ENCODE measurements at regions not wholly inside any gene's neighbourhood (a gene's known extent, or its start where the extent isn't known, plus 50 kb on each side); places are given as distances from the start of the nearest gene placed in this dataset.

DNA sequence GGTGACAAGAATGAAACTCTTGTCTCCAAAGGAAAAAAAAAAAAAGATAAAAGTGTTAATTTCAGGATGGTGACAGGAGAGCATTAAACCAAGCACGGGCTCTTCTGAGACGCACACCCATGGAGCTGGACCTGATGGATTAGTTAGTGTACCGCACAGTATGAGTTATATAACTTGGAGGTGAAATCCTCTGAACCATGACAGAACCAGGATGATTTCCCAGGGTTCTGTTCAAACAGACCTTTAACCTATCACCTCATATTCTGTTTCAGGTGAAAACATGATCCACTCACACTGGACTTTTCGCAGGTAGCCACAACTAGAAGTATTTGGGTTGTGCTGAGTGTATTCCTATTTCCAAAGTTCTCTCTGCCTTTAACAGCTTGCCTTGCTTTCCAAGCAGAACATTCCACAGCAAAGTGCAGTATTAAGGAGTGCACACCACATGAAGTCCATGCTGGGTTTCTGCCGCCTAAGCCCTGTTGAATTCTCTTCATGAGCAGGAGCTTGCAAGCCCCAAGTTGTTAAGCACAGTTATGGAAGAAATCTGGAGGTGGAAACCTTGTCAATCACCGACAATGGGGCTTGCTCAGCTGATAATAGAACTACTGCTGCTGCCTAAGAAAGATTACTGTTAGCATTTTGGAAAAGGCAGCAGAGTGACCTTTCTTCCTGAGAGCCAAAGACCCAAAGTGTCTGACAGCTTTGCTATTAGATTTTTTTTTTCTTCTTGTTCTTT lies 461.7 kb downstream of the TLE1 start:
- no peak overlapping the region for H3K56ac ChIP-seq (ENCODE audit: insufficient read length, low read depth, low read length)
- H2AFZ ChIP-seq (ENCODE audit: low read length), result no peak overlapping the region
- H3K27me3 ChIP-seq (ENCODE audit: insufficient read depth, low read length), result no peaks in the 10 kb centered on the region

More for the DNA sequence above, 461.7 kb downstream of the TLE1 start:
- Histone ChIP-seq H3K23ac (ENCODE audit: insufficient read length, low read depth, low read length) (no peak overlapping the region), H3K4me2 (ENCODE audit: insufficient read depth, insufficient read length, low read length) (no peak overlapping the region), H2BK5ac (ENCODE audit: insufficient read length, low read length) (no peak overlapping the region), H4K8ac (replicated peaks; ENCODE audit: insufficient read length, low read depth, low read length) (no peak overlapping the region), H3K79me2 (ENCODE audit: insufficient read depth, low read length) (no peaks in the 10 kb centered on the region), H2BK120ac (ENCODE audit: low read depth, low read length, poor library complexity, severe bottlenecking) (no peak overlapping the region), H3K23me2 (ENCODE audit: insufficient read length, low read depth, low read length, poor library complexity, severe bottlenecking) (no peaks in the 10 kb centered on the region), H2BK12ac (ENCODE audit: insufficient read length, low read depth, low read length) (no peak overlapping the region), H4K91ac (ENCODE audit: insufficient read length, low read depth, low read length) (no peak overlapping the region), H4K20me1 (ENCODE audit: control insufficient read depth, insufficient read depth, insufficient read length) (no peaks in the 10 kb centered on the region), H2BK20ac (ENCODE audit: low read depth, low read length, poor library complexity, severe bottlenecking) (peak overlapping the region; percentile 45), H3K27ac (ENCODE audit: insufficient read length, low read depth, low read length) (no peak overlapping the region), H2AK5ac (ENCODE audit: insufficient read length, low read length) (no peak overlapping the region), H3K18ac (ENCODE audit: insufficient read length, low read depth, low read length) (no peak overlapping the region), H3K14ac (ENCODE audit: insufficient read depth, low read length) (no peak overlapping the region), H3T11ph (ENCODE audit: low read length) (no peak overlapping the region), H3K4me1 (ENCODE audit: insufficient read depth, low read length) (no peaks in the 10 kb centered on the region; the same call in 1 of the 2 replicates), H3K79me1 (ENCODE audit: insufficient read depth, low read depth, low read length, poor library complexity, severe bottlenecking) (no peaks in the 10 kb centered on the region), H2BK15ac (ENCODE audit: low read depth, low read length) (no peak overlapping the region), H4K5ac (ENCODE audit: insufficient read length, low read depth, low read length) (no peak overlapping the region), H3K9ac (ENCODE audit: extremely low read depth, insufficient read length, low read length) (no peak overlapping the region), H3K4ac (ENCODE audit: low read depth, low read length) (no peak overlapping the region), H3K9me3 (ENCODE audit: control insufficient read depth, low read depth, low read length) (no peaks in the 10 kb centered on the region)
- Mint-ChIP-seq H3K4me3 (no peak overlapping the region), H3K27ac (no peak overlapping the region), H3K27me3 (ENCODE audit: low read depth) (no peaks in the 10 kb centered on the region), H3K9me3 (no peaks in the 10 kb centered on the region; a peak in 1 of 5 replicates), H3K36me3 (ENCODE audit: insufficient read depth in 1 of 3, low read depth in 3 of 3) (no peaks in the 10 kb centered on the region), H3K4me1 (peaks cover 4 to 9% of the 10 kb centered on the region in 2 experiments; a peak in 2 of 4 replicates)
- TF ChIP-seq, protein P1, sequence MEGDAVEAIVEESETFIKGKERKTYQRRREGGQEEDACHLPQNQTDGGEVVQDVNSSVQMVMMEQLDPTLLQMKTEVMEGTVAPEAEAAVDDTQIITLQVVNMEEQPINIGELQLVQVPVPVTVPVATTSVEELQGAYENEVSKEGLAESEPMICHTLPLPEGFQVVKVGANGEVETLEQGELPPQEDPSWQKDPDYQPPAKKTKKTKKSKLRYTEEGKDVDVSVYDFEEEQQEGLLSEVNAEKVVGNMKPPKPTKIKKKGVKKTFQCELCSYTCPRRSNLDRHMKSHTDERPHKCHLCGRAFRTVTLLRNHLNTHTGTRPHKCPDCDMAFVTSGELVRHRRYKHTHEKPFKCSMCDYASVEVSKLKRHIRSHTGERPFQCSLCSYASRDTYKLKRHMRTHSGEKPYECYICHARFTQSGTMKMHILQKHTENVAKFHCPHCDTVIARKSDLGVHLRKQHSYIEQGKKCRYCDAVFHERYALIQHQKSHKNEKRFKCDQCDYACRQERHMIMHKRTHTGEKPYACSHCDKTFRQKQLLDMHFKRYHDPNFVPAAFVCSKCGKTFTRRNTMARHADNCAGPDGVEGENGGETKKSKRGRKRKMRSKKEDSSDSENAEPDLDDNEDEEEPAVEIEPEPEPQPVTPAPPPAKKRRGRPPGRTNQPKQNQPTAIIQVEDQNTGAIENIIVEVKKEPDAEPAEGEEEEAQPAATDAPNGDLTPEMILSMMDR (conservative IDR thresholded peaks at IDR 0.05), result no peak
- DNase-seq, result no peak
- no CpG with 5 or more reads among the region's 6 CpGs for WGBS (ENCODE audit: extremely low coverage, insufficient read length, low lambda C conversion rate)

Measured in H9 (cell line).